HepG2 (cell line): ENCODE measurements at regions not wholly inside any gene's neighbourhood (a gene's known extent, or its start where the extent isn't known, plus 50 kb on each side); places are given as distances from the start of the nearest gene placed in this dataset.

Experiments used
- CHD2 ChIP-seq: IDR thresholded peaks from 2 replicates; pipeline ENCODE4 v1.6.1; 2011; ENCODE audit warnings: low read depth, low read length, improper control_type of control experiment
- CTCF ChIP-seq: sonication (generic); formaldehyde crosslinking; IDR thresholded peaks from 2 replicates; pipeline ENCODE4 v1.5.0; 2020; ENCODE audit warnings: mild to moderate bottlenecking, missing genetic modification reagents, moderate library complexity
- GABPA ChIP-seq, 2 experiments: IDR thresholded peaks; 2 replicates each; pipeline ENCODE4 v1.6.1; 2011 to 2016; ENCODE audit warnings: low read depth in 2 of 2, low read length in 1 of 2, missing biosample characterization in 1 of 2, missing genetic modification characterization in 1 of 2
- HMGXB4 ChIP-seq, 2 experiments: sonication (generic) in 1 of 2; formaldehyde crosslinking in 1 of 2; IDR thresholded peaks; 2 replicates each; pipeline versions ENCODE4 v1.4.0 to v1.6.1; 2018 to 2020; ENCODE audit warnings: missing genetic modification reagents in 2 of 2, borderline replicate concordance in 1 of 2, low read depth in 1 of 2, mild to moderate bottlenecking in 1 of 2, missing biosample characterization in 1 of 2
- POLR2G ChIP-seq: fragments of 200-400 bp; formaldehyde crosslinking; IDR thresholded peaks from 2 replicates; pipeline ENCODE4 v1.6.1; 2018; ENCODE audit warnings: mild to moderate bottlenecking, low read depth, low read length, moderate library complexity
- RAD21 ChIP-seq: fragments of 450-650 bp; formaldehyde crosslinking; IDR thresholded peaks from 2 replicates; pipeline ENCODE4 v1.5.0; 2020; ENCODE audit warnings: mild to moderate bottlenecking
- REST ChIP-seq, 2 experiments: IDR thresholded peaks; 2 replicates each; pipeline ENCODE4 v1.6.1; 2011 to 2012; ENCODE audit warnings: low read length in 2 of 2, borderline replicate concordance in 1 of 2, low read depth in 1 of 2, mild to moderate bottlenecking in 1 of 2, moderate library complexity in 1 of 2
- SUZ12 ChIP-seq: fragments of 150-350 bp; IDR thresholded peaks from 2 replicates; pipeline ENCODE4 v1.6.1; 2014; ENCODE audit warnings: low read depth, low read length
- TAF1 ChIP-seq: sonication (generic); formaldehyde crosslinking; IDR thresholded peaks from 2 replicates; pipeline ENCODE4 v1.4.0; 2020; ENCODE audit warnings: missing genetic modification reagents
- ZNF10 ChIP-seq: sonication (generic); formaldehyde crosslinking; IDR thresholded peaks from 2 replicates; pipeline ENCODE4 v1.4.0; 2020; ENCODE audit warnings: mild to moderate bottlenecking, low read depth, missing genetic modification reagents, borderline replicate concordance
- ZNF225 ChIP-seq: sonication (generic); formaldehyde crosslinking; IDR thresholded peaks from 2 replicates; pipeline ENCODE4 v1.4.0; 2020; ENCODE audit warnings: mild to moderate bottlenecking, missing genetic modification reagents
- ZNF879 ChIP-seq: sonication (generic); formaldehyde crosslinking; IDR thresholded peaks from 2 replicates; pipeline ENCODE4 v1.8.1; 2023; ENCODE audit warnings: missing genetic modification reagents

GRCh38 chr1:67530071-67530470 is 99.9 kb upstream of the SERBP1 start:
- no peak for TF ChIP-seq HMGXB4 (CRISPR knock-in tag; IDR thresholded peaks at IDR 0.05; ENCODE audit: borderline replicate concordance in 1 of 2, low read depth in 1 of 2)
- no peak for TF ChIP-seq ZNF225 (CRISPR knock-in tag)
- no peak for TF ChIP-seq ZNF879
- no peak for TF ChIP-seq POLR2G
- no peak for TF ChIP-seq ZNF10
- no peak for TF ChIP-seq SUZ12
- TF ChIP-seq TAF1, result no peak
- TF ChIP-seq RAD21 (CRISPR knock-in tag), result no peak
- TF ChIP-seq CHD2, result no peak
- no peak for TF ChIP-seq REST (IDR thresholded peaks at IDR 0.05; ENCODE audit: borderline replicate concordance in 1 of 2, low read depth in 1 of 2, low read length in 2 of 2)
- no peak for TF ChIP-seq GABPA (IDR thresholded peaks at IDR 0.05; ENCODE audit: low read depth, low read length)
- TF ChIP-seq GABPA (CRISPR knock-in tag; IDR thresholded peaks at IDR 0.05; ENCODE audit: low read depth), result no peak
- TF ChIP-seq CTCF, result no peak
